A549 (cell line): ENCODE measurements at regions not wholly inside any gene's neighbourhood (a gene's known extent, or its start where the extent isn't known, plus 50 kb on each side); places are given as distances from the start of the nearest gene placed in this dataset.

ENCODE experiments used
- CTCF ChIP-seq: fragments of >200 bp; sonication (Bioruptor Twin); formaldehyde crosslinking; IDR thresholded peaks from 3 replicates; pipeline ENCODE4 v1.5.1; 2016
- E2F6 ChIP-seq: IDR thresholded peaks from 2 replicates; pipeline ENCODE4 v1.6.1; 2012; ENCODE audit warnings: low read depth, borderline replicate concordance
- EP300 ChIP-seq, 2 experiments: fragments of >200 bp; sonication (Bioruptor Twin); formaldehyde crosslinking; IDR thresholded peaks; 2 replicates in 1 of 2; 3 replicates in 1 of 2; pipeline ENCODE4 v1.6.1; 2016 to 2017
- FOSL2 ChIP-seq, 2 experiments: fragments of 450-650 bp in 1 of 2; fragments of >200 bp in 1 of 2; sonication (Bioruptor Twin) in 1 of 2; formaldehyde crosslinking; IDR thresholded peaks; 2 replicates each; pipeline versions ENCODE4 v1.5.0 to v1.6.1; 2016 to 2020; ENCODE audit warnings: mild to moderate bottlenecking in 1 of 2, moderate library complexity in 1 of 2
- GATA3 ChIP-seq: IDR thresholded peaks from 2 replicates; pipeline ENCODE4 v1.6.1; 2012; ENCODE audit warnings: borderline replicate concordance
- HDAC2 ChIP-seq: fragments of 200-600 bp; sonication (generic); IDR thresholded peaks from 2 replicates; pipeline ENCODE4 v1.6.1; 2016
- JUN ChIP-seq, 2 experiments: fragments of >200 bp; sonication (Bioruptor Twin); formaldehyde crosslinking; IDR thresholded peaks; 2 replicates in 1 of 2; 3 replicates in 1 of 2; pipeline ENCODE4 v1.6.1; 2016 to 2017
- POLR2A ChIP-seq: IDR thresholded peaks from 2 replicates; pipeline ENCODE4 v1.6.1; 2012; ENCODE audit warnings: mild to moderate bottlenecking, low read length
- RAD21 ChIP-seq, 2 experiments: fragments of >200 bp in 1 of 2; sonication (Bioruptor Twin) in 1 of 2; formaldehyde crosslinking in 1 of 2; IDR thresholded peaks in 1 of 2; conservative IDR thresholded peaks in 1 of 2; 2 replicates in 1 of 2; 3 replicates in 1 of 2; pipeline ENCODE4 v1.6.1; 2012 to 2018; ENCODE audit warnings: inconsistent platforms in 1 of 2
- RFX5 ChIP-seq: fragments of 450-650 bp; IDR thresholded peaks from 2 replicates; pipeline ENCODE4 v1.7.1; 2014; ENCODE audit warnings: antibody characterized with exemption, mild to moderate bottlenecking, moderate library complexity
- SMC3 ChIP-seq: fragments of >200 bp; sonication (Bioruptor Twin); formaldehyde crosslinking; IDR thresholded peaks from 3 replicates; pipeline ENCODE4 v1.6.1; 2018; ENCODE audit warnings: inconsistent platforms
- SREBF2 ChIP-seq: fragments of 450-650 bp; IDR thresholded peaks from 2 replicates; pipeline ENCODE4 v1.6.1; 2014; ENCODE audit warnings: mild to moderate bottlenecking, moderate library complexity
- TF ChIP-seq, protein P1 (sequence below): fragments of 200-600 bp; sonication (generic); IDR thresholded peaks from 2 replicates; pipeline ENCODE4 v1.6.1; 2016; ENCODE audit warnings: antibody characterized with exemption, mild to moderate bottlenecking, moderate library complexity

GRCh38 chr5:15007646-15008045 is 136.1 kb upstream of the ANKH start:
- TF ChIP-seq CTCF (no peak), RFX5 (no peak), EP300 (IDR thresholded peaks at IDR 0.05) (no peak), JUN (IDR thresholded peaks at IDR 0.05) (no peak), FOSL2 (IDR thresholded peaks at IDR 0.05) (no peak), FOSL2 (CRISPR knock-in tag; IDR thresholded peaks at IDR 0.05) (no peak), HDAC2 (no peak), POLR2A (no peak), SREBF2 (no peak), GATA3 (no peak), SMC3 (no peak), E2F6 (no peak), RAD21 (conservative IDR thresholded peaks at IDR 0.05 in 1 of 2, IDR thresholded peaks at IDR 0.05 in 1 of 2) (no peak)
- TF ChIP-seq, protein P1, sequence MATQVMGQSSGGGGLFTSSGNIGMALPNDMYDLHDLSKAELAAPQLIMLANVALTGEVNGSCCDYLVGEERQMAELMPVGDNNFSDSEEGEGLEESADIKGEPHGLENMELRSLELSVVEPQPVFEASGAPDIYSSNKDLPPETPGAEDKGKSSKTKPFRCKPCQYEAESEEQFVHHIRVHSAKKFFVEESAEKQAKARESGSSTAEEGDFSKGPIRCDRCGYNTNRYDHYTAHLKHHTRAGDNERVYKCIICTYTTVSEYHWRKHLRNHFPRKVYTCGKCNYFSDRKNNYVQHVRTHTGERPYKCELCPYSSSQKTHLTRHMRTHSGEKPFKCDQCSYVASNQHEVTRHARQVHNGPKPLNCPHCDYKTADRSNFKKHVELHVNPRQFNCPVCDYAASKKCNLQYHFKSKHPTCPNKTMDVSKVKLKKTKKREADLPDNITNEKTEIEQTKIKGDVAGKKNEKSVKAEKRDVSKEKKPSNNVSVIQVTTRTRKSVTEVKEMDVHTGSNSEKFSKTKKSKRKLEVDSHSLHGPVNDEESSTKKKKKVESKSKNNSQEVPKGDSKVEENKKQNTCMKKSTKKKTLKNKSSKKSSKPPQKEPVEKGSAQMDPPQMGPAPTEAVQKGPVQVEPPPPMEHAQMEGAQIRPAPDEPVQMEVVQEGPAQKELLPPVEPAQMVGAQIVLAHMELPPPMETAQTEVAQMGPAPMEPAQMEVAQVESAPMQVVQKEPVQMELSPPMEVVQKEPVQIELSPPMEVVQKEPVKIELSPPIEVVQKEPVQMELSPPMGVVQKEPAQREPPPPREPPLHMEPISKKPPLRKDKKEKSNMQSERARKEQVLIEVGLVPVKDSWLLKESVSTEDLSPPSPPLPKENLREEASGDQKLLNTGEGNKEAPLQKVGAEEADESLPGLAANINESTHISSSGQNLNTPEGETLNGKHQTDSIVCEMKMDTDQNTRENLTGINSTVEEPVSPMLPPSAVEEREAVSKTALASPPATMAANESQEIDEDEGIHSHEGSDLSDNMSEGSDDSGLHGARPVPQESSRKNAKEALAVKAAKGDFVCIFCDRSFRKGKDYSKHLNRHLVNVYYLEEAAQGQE, result no peak
